Heart right ventricle (tissue), 16 donors: ENCODE measurements at regions not wholly inside any gene's neighbourhood (a gene's known extent, or its start where the extent isn't known, plus 50 kb on each side); places are given as distances from the start of the nearest gene placed in this dataset.

Experiments
- ATAC-seq, 8 donors: fragments of 200-7000 bp; cut with Tn5 transposase; one replicate each; pipeline ENCODE4 v1.9.1; 2020; ENCODE audit warnings: mild to moderate bottlenecking in 8 of 8, moderate library complexity in 8 of 8, moderate number of reproducible peaks in 1 of 8
- DNase-seq, 2 donors: peaks; one replicate each; pipeline ENCODE4 v3.0.0-alpha.2; 2020
- H3K27ac ChIP-seq, 10 donors: fragments of 200-600 bp; sonication (generic) in 2 of 10; one replicate each; pipeline versions ENCODE4 v1.5.0 to v1.8.0; 2020 to 2022; ENCODE audit warnings: mild to moderate bottlenecking in 3 of 10
- H3K27me3 ChIP-seq, 7 donors: fragments of 200-600 bp; one replicate each; pipeline ENCODE4 v1.8.0; 2021 to 2022; ENCODE audit warnings: mild to moderate bottlenecking in 2 of 7
- H3K36me3 ChIP-seq, 9 donors: fragments of 200-600 bp; sonication (generic) in 1 of 9; one replicate each; pipeline versions ENCODE4 v1.5.0 to v1.8.0; 2020 to 2022; ENCODE audit warnings: mild to moderate bottlenecking in 2 of 9
- H3K4me1 ChIP-seq, 9 donors: fragments of 200-600 bp; sonication (generic) in 1 of 9; one replicate each; pipeline versions ENCODE4 v1.5.0 to v1.8.0; 2020 to 2022; ENCODE audit warnings: mild to moderate bottlenecking in 4 of 9
- H3K4me3 ChIP-seq, 10 donors: fragments of 200-600 bp; sonication (generic) in 2 of 10; one replicate each; pipeline versions ENCODE4 v1.5.0 to v1.8.0; 2020 to 2022; ENCODE audit warnings: mild to moderate bottlenecking in 7 of 10, moderate library complexity in 2 of 10
- H3K9me3 ChIP-seq, 11 donors: fragments of 200-600 bp in 10 of 11; sonication (generic) in 2 of 11; one replicate each; pipeline versions ENCODE4 v1.5.0 to v1.8.0; 2013 to 2022; ENCODE audit warnings: mild to moderate bottlenecking in 2 of 11, control low read depth in 1 of 11, moderate library complexity in 1 of 11
- WGBS, 2 donors: extraction: QIAGEN DNeasy Blood & Tissue Kit; methylation state at CpG; one replicate each; pipeline ENCODE4 v1.1.7; 2013; ENCODE audit warnings: inconsistent platforms in 1 of 2; 5-methylcytosine and 5-hydroxymethylcytosine counted together
- intact Hi-C, 10 donors: fragments of 100-400 bp; cut with DNase I; formaldehyde crosslinking; loops; one replicate each; pipeline versions ENCODE4 v1.11.1 to v1.14.2; 2022
- TF ChIP-seq, protein P1 (sequence below), 9 donors: fragments of 200-600 bp; sonication (generic) in 2 of 9; IDR thresholded peaks; one replicate each; pipeline versions ENCODE4 v1.5.0 to v1.8.0; 2021 to 2022; ENCODE audit warnings: antibody characterized with exemption in 9 of 9, mild to moderate bottlenecking in 5 of 9, moderate library complexity in 1 of 9
- donor health status: Arrhythmogenic right ventricular cardiomyopathy.
- donor health status: ischemic (EF 13 %, LVEDD 7.1; RV severe dilation, severe dysfunction).
- donor health status: healthy with polysubstance abuse.
- donor health status: DM: no; HTN: yes; CAD: no.
- donor health status: DM: no; HTN: no; CAD: no.
- donor health status: ischemic (EF 25% LVEDD 6.9; RV normal size, moderate dysfunction).
- donor health status: ischemic (EF 25% LVEDD 5.7; RV mildly dilated, moderate dysfunction).
- donor health status: healthy.
- donor health status: DM: yes; HTN: yes; CAD: no.
- donor health status: Ischemic cardiomyopathy.
- donor health status: ischemic (EF 35%, LVEDD 5.7; RV mildly dilated, moderate dysfunction).
- donor health status: nonischemic (EF 11% LVEDD 7.7; RV severe dilation, severe dysfunction).
- donor health status: DM: yes; HTN: yes; CAD: no.
- donor health status: PGD.
- donor health status: ischemic (EF 29% LVEDD 5.4; RV normal size, mild dysfunction).
- donor health status: nonischemic (EF 23%, LVEDD 6.1; RV moderate dilation, normal function).

DNA sequence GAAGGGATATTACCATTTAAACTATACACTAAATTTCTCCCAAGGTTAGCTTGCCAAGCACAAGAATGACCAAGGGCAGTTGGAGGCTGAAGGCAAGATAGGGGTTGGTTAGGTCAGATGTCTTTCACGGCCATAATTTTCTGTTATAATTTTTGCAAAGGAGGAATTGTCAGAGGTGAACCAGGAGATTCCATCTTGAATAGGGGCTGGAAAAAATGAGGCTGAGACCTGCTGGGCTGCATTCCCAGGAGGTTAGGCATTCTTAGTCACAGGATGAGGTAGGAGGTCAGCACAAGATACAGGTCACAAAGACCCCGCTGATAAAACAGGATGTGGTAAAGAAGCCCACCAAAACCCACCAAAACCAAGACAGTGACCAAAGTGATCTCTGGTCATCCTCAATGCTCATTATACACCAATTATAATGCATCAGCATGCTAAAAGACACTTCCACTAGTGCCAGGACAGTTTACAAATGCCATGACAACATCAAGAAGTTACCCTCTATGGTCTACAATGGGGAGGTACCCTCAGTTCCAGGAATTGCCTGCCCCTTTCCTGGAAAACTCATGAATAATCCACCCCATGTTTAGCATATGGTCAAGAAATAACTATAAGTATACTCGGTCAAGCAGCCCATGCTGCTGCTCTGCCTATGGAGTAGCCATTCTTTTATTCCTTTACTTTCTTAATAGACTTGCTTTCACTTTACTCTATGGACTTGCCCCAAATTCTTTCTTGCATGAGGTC is 371.8 kb upstream of the SULF2 start:
- ATAC-seq = no peak

DNA sequence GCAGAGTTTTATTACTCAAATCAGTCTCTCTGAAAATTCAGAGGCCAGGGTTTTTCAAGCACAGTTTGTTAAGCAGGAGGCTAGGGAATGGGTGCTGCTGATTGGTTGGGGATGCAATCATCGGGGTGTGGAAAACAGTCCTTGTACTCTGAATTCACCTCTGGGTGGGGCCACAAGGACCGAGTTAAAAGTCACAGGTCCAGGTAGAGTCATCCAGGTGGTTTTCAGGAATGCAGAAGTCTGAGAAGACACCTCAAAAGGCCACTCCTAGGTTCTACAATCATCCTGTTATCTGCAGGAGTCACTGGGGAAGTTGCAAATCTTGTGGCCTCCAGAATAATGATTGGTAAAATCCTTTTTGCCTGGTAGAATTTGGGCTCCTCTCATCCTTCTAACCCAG is 371.2 kb upstream of the SULF2 start:
- Histone ChIP-seq H3K36me3 (no peaks in the 10 kb centered on the region), H3K27ac (no peak overlapping the region), H3K9me3 (peaks cover 0 to 12% (median 4%) of the 10 kb centered on the region in 11 donors), H3K4me3 (no peak overlapping the region), H3K27me3 (peaks cover 0 to 13% (median 0%) of the 10 kb centered on the region in 7 donors), H3K4me1 (no peaks in the 10 kb centered on the region)
- TF ChIP-seq, protein P1, sequence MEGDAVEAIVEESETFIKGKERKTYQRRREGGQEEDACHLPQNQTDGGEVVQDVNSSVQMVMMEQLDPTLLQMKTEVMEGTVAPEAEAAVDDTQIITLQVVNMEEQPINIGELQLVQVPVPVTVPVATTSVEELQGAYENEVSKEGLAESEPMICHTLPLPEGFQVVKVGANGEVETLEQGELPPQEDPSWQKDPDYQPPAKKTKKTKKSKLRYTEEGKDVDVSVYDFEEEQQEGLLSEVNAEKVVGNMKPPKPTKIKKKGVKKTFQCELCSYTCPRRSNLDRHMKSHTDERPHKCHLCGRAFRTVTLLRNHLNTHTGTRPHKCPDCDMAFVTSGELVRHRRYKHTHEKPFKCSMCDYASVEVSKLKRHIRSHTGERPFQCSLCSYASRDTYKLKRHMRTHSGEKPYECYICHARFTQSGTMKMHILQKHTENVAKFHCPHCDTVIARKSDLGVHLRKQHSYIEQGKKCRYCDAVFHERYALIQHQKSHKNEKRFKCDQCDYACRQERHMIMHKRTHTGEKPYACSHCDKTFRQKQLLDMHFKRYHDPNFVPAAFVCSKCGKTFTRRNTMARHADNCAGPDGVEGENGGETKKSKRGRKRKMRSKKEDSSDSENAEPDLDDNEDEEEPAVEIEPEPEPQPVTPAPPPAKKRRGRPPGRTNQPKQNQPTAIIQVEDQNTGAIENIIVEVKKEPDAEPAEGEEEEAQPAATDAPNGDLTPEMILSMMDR (IDR thresholded peaks at IDR 0.05) = no peak
- ATAC-seq = no peak
- DNase-seq = no peak
- WGBS, 2 donors = 85 to 86% methylated on average over 2 of the region's 2 CpGs
- intact Hi-C loops = no loop called here

More for the DNA sequence above, 371.8 kb upstream of the SULF2 start:
- Histone ChIP-seq H3K4me1 (no peaks in the 10 kb centered on the region), H3K27ac (no peak overlapping the region), H3K27me3 (peaks cover 0 to 13% (median 0%) of the 10 kb centered on the region in 7 donors), H3K36me3 (no peaks in the 10 kb centered on the region), H3K9me3 (peaks cover 0 to 12% (median 4%) of the 10 kb centered on the region in 11 donors), H3K4me3 (no peak overlapping the region)
- intact Hi-C loops = no loop called here
- 93% methylated on average over 3 of the region's 3 CpGs for WGBS, 2 donors
- TF ChIP-seq, protein P1 (IDR thresholded peaks at IDR 0.05) = no peak
- DNase-seq = no peak

DNA sequence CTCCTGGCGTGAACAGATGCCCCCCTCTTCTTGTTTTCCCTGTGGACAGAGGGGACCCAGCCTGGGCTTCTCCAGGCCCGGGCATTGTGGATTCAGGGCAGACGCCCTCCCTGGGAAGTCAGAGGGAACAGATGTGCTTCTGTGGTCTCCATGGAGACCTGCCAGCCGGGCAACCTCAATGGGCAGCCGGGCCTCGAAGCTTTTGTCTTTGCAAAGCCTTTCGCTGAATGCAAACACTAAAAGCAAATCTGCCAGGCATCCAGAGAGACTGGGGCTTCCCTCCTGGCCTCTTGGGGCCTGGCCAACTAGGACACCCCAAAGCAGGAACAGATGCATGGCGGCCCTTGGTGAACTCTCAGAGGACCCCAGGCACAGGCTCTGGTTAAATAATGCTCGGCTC is 370.0 kb upstream of the SULF2 start:
- Histone ChIP-seq H3K9me3 (peaks cover 0 to 12% (median 4%) of the 10 kb centered on the region in 11 donors), H3K4me3 (no peak overlapping the region), H3K27me3 (peaks cover 0 to 9% (median 0%) of the 10 kb centered on the region in 7 donors), H3K4me1 (no peaks in the 10 kb centered on the region), H3K36me3 (no peaks in the 10 kb centered on the region), H3K27ac (no peak overlapping the region)
- 85 to 94% methylated on average over 9 of the region's 9 CpGs for WGBS, 2 donors
- no peak for ATAC-seq
- intact Hi-C loops = no loop called here
- TF ChIP-seq, protein P1 (IDR thresholded peaks at IDR 0.05) = no peak
- no peak for DNase-seq

DNA sequence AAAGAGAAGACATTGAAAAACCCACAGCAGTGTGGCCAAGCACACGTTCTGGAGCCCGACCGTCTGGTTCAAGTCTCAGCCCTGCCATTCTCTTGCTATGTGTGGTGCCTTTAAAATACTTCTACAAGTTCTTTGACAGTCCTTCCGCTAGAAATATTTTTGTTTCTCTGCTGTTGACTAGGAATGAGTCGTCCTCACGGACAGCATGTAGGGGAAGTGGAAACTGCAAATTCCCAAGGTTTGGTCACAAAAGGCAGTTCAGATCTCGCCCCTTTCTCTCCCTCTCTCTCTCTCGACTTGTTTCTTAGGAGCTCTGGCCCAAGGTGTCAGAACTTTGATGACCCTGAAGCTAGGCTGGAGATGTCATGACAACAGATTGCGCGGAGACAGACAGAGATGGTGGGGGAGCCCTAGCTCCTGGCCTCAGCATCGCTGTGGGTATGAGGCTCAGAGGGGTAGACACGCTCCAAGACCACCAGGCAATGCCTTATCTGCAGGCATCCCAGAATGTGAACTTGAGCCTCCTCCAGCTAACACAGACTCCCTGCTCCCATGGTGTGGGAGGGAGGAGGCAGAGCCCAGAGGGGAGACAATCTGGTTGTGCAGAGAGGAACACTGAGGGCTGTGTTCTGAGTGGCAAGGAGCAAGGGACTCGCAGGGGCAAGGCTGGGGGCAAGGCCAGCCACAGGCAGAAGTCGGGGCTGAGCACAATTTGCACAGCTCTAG is 368.9 kb upstream of the SULF2 start:
- TF ChIP-seq, protein P1 (IDR thresholded peaks at IDR 0.05) = no peak
- DNase-seq (no peak), ATAC-seq (no peak)
- Histone ChIP-seq H3K4me1 (no peaks in the 10 kb centered on the region), H3K27me3 (peaks cover 0 to 9% (median 0%) of the 10 kb centered on the region in 7 donors), H3K4me3 (no peak overlapping the region), H3K36me3 (no peaks in the 10 kb centered on the region), H3K9me3 (peaks cover 0 to 12% (median 4%) of the 10 kb centered on the region in 11 donors), H3K27ac (no peak overlapping the region)
- intact Hi-C loops = no loop called here
- WGBS, 2 donors = 67 to 73% methylated on average over 14 of the region's 14 CpGs
